ENCODE measurements at regions not wholly inside any gene's neighbourhood (a gene's known extent, or its start where the extent isn't known, plus 50 kb on each side); places are given as distances from the start of the nearest gene placed in this dataset.

DNA sequence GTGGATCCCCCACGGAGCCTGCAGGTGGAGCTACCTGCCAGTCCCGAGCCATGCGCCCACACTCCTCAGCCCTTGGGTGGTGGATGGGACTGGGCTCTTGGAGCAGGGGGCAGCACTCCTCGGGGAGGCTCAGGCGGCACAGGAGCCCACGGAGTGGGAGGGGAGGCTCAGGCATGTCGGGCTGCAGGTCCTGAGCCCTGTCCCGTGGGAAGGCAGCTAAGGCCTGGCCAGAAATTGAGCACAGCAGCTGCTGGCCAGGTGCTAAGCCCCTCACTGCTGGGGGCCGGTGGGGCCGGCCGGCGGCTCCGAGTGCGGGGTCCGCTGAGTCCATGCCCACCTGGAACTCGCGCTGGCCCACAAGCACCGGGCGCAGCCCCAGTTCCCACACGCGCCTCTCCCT is 91.7 kb upstream of the ACVR1 start:
- TF ChIP-seq TAF1 (IDR thresholded peaks at IDR 0.05; ENCODE audit: borderline replicate concordance, insufficient read depth, low read length) (no peak), POLR2AphosphoS5 (IDR thresholded peaks at IDR 0.05; ENCODE audit: low read depth, low read length) (no peak)
- TF ChIP-seq, protein P1, sequence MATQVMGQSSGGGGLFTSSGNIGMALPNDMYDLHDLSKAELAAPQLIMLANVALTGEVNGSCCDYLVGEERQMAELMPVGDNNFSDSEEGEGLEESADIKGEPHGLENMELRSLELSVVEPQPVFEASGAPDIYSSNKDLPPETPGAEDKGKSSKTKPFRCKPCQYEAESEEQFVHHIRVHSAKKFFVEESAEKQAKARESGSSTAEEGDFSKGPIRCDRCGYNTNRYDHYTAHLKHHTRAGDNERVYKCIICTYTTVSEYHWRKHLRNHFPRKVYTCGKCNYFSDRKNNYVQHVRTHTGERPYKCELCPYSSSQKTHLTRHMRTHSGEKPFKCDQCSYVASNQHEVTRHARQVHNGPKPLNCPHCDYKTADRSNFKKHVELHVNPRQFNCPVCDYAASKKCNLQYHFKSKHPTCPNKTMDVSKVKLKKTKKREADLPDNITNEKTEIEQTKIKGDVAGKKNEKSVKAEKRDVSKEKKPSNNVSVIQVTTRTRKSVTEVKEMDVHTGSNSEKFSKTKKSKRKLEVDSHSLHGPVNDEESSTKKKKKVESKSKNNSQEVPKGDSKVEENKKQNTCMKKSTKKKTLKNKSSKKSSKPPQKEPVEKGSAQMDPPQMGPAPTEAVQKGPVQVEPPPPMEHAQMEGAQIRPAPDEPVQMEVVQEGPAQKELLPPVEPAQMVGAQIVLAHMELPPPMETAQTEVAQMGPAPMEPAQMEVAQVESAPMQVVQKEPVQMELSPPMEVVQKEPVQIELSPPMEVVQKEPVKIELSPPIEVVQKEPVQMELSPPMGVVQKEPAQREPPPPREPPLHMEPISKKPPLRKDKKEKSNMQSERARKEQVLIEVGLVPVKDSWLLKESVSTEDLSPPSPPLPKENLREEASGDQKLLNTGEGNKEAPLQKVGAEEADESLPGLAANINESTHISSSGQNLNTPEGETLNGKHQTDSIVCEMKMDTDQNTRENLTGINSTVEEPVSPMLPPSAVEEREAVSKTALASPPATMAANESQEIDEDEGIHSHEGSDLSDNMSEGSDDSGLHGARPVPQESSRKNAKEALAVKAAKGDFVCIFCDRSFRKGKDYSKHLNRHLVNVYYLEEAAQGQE (IDR thresholded peaks at IDR 0.05; ENCODE audit: insufficient read depth in 1 of 2, low read depth in 2 of 2, low read length in 2 of 2): no peak

DNA sequence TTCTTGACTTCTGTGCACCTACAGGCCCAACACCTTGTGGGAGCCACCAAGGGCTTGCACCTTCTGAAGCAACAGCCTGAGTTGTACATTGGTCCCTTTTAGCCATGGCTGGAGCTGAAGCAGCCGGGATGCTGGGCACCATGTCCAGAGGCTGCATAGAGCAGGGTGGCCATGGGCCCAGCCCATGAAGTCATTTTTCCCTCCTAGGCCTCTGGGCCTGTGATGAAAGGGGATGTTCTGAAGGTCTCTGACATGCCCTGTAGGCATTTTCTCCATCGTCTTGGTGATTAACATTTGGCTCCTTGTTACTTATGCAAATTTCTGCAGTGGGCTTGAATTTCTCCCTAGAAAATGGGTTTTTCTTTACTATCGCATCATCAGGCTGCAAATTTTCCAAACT is 83.1 kb upstream of the ACVR1 start:
- TF ChIP-seq FOXP2 (optimal IDR thresholded peaks at IDR 0.05; ENCODE audit: borderline replicate concordance, extremely low read depth, extremely low read length, insufficient read depth): no peak
- TF ChIP-seq, protein P1 (IDR thresholded peaks at IDR 0.05; ENCODE audit: insufficient read depth in 1 of 2, low read depth in 2 of 2, low read length in 2 of 2): no peak
- TF ChIP-seq SIN3A (IDR thresholded peaks at IDR 0.05; ENCODE audit: borderline replicate concordance, insufficient read depth, low read length): no peak
- TF ChIP-seq POLR2AphosphoS5 (IDR thresholded peaks at IDR 0.05; ENCODE audit: low read depth, low read length): no peak
- TF ChIP-seq TAF1 (IDR thresholded peaks at IDR 0.05; ENCODE audit: borderline replicate concordance, insufficient read depth, low read length): no peak

- TF ChIP-seq FOXP2 (optimal IDR thresholded peaks at IDR 0.05; ENCODE audit: borderline replicate concordance, extremely low read depth, extremely low read length, insufficient read depth) (no peak), SIN3A (IDR thresholded peaks at IDR 0.05; ENCODE audit: borderline replicate concordance, insufficient read depth, low read length) (no peak), POLR2AphosphoS5 (IDR thresholded peaks at IDR 0.05; ENCODE audit: low read depth, low read length) (no peak), TAF1 (IDR thresholded peaks at IDR 0.05; ENCODE audit: borderline replicate concordance, insufficient read depth, low read length) (no peak)
- TF ChIP-seq, protein P1 (IDR thresholded peaks at IDR 0.05; ENCODE audit: insufficient read depth in 1 of 2, low read depth in 2 of 2, low read length in 2 of 2): no peak
These were observed 81.5 kb upstream of the ACVR1 start for GRCh38 chr2:157957596-157957995.

GRCh38 chr2:157952558-157952957 is 76.4 kb upstream of the ACVR1 start:
- TF ChIP-seq, protein P1 (IDR thresholded peaks at IDR 0.05; ENCODE audit: insufficient read depth in 1 of 2, low read depth in 2 of 2, low read length in 2 of 2): no peak
- no peak for TF ChIP-seq SIN3A (IDR thresholded peaks at IDR 0.05; ENCODE audit: borderline replicate concordance, insufficient read depth, low read length)
- no peak for TF ChIP-seq FOXP2 (optimal IDR thresholded peaks at IDR 0.05; ENCODE audit: borderline replicate concordance, extremely low read depth, extremely low read length, insufficient read depth)
- TF ChIP-seq TAF1 (IDR thresholded peaks at IDR 0.05; ENCODE audit: borderline replicate concordance, insufficient read depth, low read length): no peak
- no peak for TF ChIP-seq POLR2AphosphoS5 (IDR thresholded peaks at IDR 0.05; ENCODE audit: low read depth, low read length)

DNA sequence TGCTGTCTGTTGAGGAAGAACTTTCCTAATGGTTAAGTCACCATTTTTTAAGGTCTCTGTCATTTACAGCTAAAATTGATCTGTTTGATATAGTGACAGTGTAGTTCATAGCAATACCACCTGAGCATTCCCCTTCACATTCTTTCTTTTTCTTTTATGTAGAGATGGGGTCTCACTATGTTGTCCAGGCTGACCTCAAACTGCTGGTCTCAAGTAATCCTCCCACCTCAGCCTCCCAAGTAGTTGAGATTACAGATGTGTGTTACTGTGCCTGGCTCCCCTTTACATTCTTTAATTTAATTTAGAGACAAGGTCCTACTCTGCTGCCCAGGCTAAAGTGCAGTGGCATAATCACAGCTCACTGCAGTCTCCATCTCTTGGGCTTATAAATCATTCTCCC is 72.7 kb upstream of the ACVR1 start:
- no peak for TF ChIP-seq TAF1 (IDR thresholded peaks at IDR 0.05; ENCODE audit: borderline replicate concordance, insufficient read depth, low read length)
- TF ChIP-seq SIN3A (IDR thresholded peaks at IDR 0.05; ENCODE audit: borderline replicate concordance, insufficient read depth, low read length): no peak
- TF ChIP-seq POLR2AphosphoS5 (IDR thresholded peaks at IDR 0.05; ENCODE audit: low read depth, low read length): no peak
- TF ChIP-seq FOXP2 (optimal IDR thresholded peaks at IDR 0.05; ENCODE audit: borderline replicate concordance, extremely low read depth, extremely low read length, insufficient read depth): no peak
- TF ChIP-seq, protein P1 (IDR thresholded peaks at IDR 0.05; ENCODE audit: insufficient read depth in 1 of 2, low read depth in 2 of 2, low read length in 2 of 2): no peak
